GM10266 (cell line): ENCODE measurements at regions not wholly inside any gene's neighbourhood (a gene's known extent, or its start where the extent isn't known, plus 50 kb on each side); places are given as distances from the start of the nearest gene placed in this dataset.

Experiments
- DNase-seq: peaks from one replicate; pipeline ENCODE4 v3.0.0; 2012; ENCODE audit errors: extremely low spot score
- TF ChIP-seq, protein P1 (sequence below): IDR thresholded peaks from 2 replicates; pipeline ENCODE4 v1.5.1; 2012; ENCODE audit warnings: mild to moderate bottlenecking, low read depth; ENCODE audit not compliant: control insufficient read depth, insufficient read depth; ENCODE audit errors: missing control alignments

DNA sequence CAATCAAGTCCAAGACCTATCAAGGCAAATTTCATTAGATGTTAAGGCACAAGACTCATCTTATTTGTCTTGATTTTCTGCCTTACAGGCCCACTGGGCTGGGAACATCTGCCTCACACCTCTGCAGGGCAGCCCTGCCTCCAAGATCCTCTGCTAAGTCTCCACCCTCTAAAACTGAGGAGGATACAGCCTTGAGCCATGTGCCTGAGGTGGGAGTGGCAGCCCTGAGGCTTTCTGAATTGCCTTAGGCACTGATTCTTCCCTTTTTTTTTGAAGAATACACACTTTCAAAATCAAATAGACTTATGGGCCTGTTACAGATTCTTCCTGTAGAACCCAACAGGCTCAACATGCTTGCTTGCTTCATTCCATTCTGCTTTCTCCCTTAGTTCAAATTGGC lies 544.3 kb upstream of the ADAMTS5 start:
- no peak for DNase-seq

DNA sequence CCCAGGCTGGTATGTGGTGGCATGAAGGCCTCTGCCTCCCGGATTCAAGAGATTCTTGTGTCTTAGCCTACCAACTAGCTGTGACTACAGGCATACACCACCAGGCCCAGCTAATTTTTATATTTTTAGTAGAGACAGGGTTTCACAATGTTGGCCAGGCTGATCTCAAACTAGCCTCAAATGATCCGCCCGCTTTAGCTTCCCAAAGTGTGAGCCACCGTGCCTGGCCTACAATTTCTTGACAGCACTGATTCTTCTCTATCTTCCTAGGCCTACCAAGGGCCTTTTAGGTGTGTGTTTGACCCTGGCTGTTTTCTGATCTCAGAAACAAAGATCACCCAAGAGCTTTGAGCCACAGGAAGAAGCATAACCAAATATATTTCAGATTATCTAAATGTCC lies 540.8 kb upstream of the ADAMTS5 start:
- DNase-seq, result no peak
- TF ChIP-seq, protein P1, sequence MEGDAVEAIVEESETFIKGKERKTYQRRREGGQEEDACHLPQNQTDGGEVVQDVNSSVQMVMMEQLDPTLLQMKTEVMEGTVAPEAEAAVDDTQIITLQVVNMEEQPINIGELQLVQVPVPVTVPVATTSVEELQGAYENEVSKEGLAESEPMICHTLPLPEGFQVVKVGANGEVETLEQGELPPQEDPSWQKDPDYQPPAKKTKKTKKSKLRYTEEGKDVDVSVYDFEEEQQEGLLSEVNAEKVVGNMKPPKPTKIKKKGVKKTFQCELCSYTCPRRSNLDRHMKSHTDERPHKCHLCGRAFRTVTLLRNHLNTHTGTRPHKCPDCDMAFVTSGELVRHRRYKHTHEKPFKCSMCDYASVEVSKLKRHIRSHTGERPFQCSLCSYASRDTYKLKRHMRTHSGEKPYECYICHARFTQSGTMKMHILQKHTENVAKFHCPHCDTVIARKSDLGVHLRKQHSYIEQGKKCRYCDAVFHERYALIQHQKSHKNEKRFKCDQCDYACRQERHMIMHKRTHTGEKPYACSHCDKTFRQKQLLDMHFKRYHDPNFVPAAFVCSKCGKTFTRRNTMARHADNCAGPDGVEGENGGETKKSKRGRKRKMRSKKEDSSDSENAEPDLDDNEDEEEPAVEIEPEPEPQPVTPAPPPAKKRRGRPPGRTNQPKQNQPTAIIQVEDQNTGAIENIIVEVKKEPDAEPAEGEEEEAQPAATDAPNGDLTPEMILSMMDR, result no peak

More for the DNA sequence above, 544.3 kb upstream of the ADAMTS5 start:
- TF ChIP-seq, protein P1, result no peak

DNA sequence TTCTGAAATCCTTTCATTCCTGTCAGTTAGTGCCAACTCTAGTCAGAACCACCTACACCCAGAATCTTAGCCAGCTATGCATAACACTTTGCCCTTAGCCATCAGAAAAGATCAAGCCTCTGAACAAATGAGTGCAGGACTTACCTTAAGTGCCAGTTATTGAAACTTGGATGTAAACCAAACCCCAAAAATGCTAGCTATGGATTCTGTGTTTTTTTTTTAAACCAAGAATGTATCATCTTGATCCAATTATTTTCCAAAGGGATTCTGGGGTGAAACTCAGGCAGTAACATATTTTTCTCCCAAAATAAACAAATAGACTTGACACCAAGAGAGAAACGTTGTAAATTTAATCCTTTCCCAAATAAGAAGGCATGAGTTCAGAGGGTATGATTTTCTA lies 538.6 kb upstream of the ADAMTS5 start:
- TF ChIP-seq, protein P1, result no peak
- no peak for DNase-seq

DNA sequence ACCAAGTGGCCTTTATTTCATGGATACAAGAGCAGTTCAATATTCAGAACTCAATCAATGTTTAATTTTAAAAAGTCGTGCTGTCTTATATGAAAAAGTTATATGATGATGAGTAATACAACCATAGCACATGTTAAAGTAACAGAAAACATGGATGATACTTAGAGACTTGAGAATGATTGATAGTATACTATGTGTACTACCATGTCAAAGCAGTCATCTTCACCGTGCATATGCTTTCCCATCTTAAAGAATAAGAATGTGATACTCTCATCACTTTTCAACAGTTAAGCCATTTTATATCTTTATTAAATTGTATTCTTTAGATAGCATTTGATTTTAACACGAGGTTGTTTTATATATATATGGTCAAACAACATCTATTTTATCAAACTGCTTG lies 535.9 kb upstream of the ADAMTS5 start:
- no peak for DNase-seq
- TF ChIP-seq, protein P1, result no peak

DNA sequence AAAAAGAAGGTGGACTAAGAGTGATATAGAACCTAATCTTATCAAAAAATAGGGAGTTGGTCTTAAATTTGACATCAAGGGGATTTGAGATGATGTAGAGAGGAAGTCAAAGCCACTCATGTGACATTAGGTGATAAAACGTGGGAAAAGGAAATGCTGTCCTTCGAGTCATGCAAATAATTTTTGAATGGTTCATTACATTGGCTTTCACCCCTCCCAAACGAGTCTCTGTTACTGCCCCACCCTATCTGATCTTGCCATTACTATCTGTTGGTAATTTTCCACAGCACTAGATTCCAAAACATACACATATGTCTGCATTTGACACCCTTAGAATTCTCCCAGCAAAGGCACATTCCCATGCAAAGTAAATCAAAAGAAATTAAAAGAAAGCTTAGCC lies 531.1 kb upstream of the ADAMTS5 start:
- no peak for DNase-seq
- TF ChIP-seq, protein P1, result no peak

DNA sequence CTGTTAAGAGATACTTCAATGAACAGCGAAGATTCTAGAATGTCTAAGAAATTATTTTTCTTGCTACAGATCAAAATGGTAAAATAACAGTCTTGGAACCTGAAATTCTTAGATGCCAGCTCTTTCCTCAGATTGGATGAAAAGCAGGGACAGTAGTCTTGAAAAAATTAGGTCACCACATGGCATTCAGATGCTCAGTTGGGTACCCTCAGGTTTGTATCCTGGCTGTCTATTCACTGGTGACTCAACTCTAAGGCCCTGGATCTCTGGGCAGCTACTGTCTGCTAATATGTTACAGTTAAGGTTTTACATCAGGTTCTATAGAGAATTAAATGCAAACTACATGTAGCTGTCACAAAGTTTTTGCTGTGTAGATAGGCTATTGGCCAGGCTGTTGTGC lies 528.9 kb upstream of the ADAMTS5 start:
- DNase-seq, result no peak
- TF ChIP-seq, protein P1, result no peak

DNA sequence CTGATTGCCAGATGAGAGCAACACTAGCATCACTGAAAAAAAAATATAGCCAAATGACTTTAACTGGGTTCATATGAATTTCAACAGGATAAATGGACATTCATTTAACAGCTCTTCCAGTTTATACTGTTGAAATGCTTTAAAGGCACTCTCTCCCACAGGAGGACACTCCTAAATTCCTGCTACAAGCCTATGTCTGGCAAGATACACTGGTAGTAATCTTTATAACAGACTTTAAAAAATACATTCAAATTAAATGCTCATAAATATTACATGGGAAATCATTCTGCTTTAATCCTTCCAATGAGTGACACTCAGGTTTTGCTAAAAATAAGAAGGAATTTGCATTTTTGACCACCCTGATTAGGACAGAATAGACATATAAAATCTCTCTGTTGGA lies 526.7 kb upstream of the ADAMTS5 start:
- TF ChIP-seq, protein P1, result no peak

DNA sequence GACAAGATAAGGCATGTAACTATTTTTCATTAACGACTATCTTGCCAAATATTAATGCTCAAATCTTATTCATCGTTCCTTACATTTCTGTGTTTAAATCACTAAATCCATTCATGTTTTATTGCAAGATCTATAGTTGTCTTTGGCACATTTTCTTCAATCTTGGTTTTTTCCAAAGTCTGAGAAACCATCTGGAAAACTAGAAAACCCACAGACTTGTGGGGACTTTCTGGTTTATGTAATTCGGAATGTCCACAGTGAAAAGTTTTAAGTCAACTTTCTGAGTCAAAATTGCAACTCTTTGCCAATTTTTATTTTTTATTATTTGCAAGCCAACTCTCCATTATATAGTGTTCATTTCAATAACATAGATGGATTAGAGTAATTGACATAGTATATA lies 520.8 kb upstream of the ADAMTS5 start:
- TF ChIP-seq, protein P1, result no peak
- DNase-seq, result no peak

More for the DNA sequence above, 526.7 kb upstream of the ADAMTS5 start:
- DNase-seq, result no peak
